NCI-H146 treated with DMSO at 0.1 percent for 48 hours (cell line): ENCODE measurements at regions not wholly inside any gene's neighbourhood (a gene's known extent, or its start where the extent isn't known, plus 50 kb on each side); places are given as distances from the start of the nearest gene placed in this dataset.

Source experiments
- DNase-seq: peaks from one replicate; lab custom pipeline; 2025; ENCODE audit not compliant: unreplicated experiment; lab: John Stamatoyannopoulos, UW

GRCh38 chrX:49773993-49774392 is 55.1 kb upstream of the PAGE4 start:
- DNase-seq: no peak

- DNase-seq: no peak
Observed at GRCh38 chrX:49767236-49767635, 61.9 kb upstream of the PAGE4 start.

DNA sequence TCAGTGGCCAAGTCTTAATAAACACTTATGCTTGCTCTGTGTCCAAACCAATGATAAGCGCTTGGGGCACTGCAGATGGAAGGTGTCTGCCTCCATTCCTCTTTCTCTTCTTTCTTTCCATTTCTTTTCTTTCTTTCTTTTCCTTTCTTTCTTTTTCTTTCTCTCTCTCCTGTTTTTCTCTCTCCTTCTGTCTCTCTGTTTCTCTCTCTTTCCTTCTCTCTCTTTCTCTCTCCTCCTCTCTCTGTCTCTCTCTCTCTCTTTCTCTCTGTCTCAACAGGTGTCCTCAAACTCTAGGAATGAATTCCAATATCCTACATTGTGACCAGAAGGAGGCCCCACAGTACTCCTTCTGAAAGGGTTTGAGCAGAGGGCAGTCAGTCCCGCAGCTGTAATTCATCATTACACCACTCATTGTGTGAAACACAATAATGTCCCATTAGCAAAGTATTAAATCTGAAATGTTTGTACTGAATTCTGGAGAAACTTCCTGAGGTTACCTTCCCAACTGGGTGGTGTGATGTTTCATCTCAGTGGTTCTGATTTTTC is 66.5 kb upstream of the PAGE1 start:
- no peak for DNase-seq

- DNase-seq: no peak
Observed at GRCh38 chrX:49761481-49761880, 65.7 kb upstream of the PAGE1 start.

- DNase-seq: no peak
Observed at GRCh38 chrX:49760290-49760890, 64.6 kb upstream of the PAGE1 start.

DNA sequence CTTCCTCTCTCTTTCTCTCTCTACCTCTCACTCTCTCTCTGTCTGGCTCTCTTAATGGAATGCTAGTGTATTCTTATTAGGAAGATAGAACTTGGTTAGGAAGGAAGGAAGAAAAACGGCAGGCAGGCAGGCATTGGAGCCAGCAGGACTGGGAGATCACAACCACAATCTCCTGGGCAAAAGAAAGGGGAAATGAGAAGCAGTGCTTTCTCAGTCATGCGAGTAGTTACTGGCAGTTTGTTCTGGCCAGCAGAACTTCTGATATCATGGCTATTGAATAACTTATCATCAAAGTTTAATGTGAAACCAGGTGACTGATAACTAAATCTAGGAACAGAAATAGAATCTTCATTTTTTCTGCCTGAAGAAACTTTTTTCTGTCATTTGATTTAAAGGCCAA is 60.9 kb upstream of the PAGE1 start:
- no peak for DNase-seq

GRCh38 chrX:49754233-49754857 is 58.6 kb upstream of the PAGE1 start:
- peak; percentile 21 for DNase-seq

GRCh38 chrX:49753691-49754090 is 57.9 kb upstream of the PAGE1 start:
- no peak for DNase-seq

DNA sequence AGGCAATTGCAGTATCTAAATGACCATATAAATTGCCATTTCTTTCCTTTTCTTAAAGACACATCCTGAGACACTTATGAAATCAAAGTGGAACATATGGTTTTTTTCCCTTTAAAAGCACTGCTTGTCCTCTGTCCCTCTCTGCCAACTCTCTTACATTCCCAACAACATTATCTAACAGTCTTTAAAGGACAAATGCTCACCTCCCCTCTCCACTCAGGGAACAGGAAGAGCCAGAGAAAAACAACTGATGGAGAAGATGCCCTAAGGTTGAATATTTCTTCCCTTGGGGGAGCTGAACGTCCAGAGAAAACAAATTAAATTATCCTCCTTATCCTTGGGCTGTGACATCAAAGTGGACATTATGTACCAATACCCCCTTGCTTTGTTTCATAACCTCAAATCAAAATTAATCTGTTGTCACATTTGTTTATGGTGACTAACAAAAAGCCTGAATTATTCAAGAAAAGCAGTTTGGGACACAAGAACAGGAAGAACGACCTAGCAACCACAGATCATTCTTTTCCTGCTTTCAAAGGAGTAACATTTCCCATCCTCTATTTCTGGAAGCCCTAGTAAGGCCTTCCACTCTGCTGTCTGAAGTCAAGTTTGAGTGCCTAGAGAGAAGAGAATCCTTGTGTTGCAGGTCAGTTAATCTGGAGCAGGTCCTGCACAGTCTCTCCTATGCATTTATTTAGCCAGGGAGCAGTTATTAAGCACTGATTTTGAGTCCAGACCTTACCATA is 52.6 kb upstream of the PAGE1 start:
- no peak for DNase-seq

GRCh38 chrX:49746306-49746705 is 50.5 kb upstream of the PAGE1 start:
- no peak for DNase-seq
